HL-60 (cell line): ENCODE measurements at regions not wholly inside any gene's neighbourhood (a gene's known extent, or its start where the extent isn't known, plus 50 kb on each side); places are given as distances from the start of the nearest gene placed in this dataset.

Experiments
- DNase-seq, 2 experiments: peaks; one replicate each; pipeline ENCODE4 v3.0.0-alpha.2; 2010 to 2020; ENCODE audit warnings: low read depth in 1 of 2, low spot score in 1 of 2
- H3K27ac ChIP-seq: fragments of 250-450 bp; sonication (Bioruptor Pico); replicated peaks from 2 replicates; pipeline ENCODE4 v1.5.1; 2020; ENCODE audit warnings: mild to moderate bottlenecking, moderate library complexity
- H3K27me3 ChIP-seq: fragments of 250-450 bp; sonication (Bioruptor Pico); 2 replicates; pipeline ENCODE4 v1.5.1; 2021; ENCODE audit warnings: mild to moderate bottlenecking, moderate library complexity; ENCODE audit not compliant: insufficient read depth, poor library complexity, severe bottlenecking
- H3K4me3 ChIP-seq: replicated peaks from 2 replicates; pipeline ENCODE4 v1.5.1; 2011; ENCODE audit warnings: mild to moderate bottlenecking, control low read depth, low read length; ENCODE audit not compliant: insufficient read depth
- GABPA ChIP-seq: IDR thresholded peaks from 2 replicates; pipeline ENCODE4 v1.6.1; 2012; ENCODE audit warnings: low read depth
- POLR2AphosphoS5 ChIP-seq: IDR thresholded peaks from 2 replicates; pipeline ENCODE4 v1.6.1; 2012; ENCODE audit warnings: low read depth
- SPI1 ChIP-seq: IDR thresholded peaks from 2 replicates; pipeline ENCODE4 v1.6.1; 2012; ENCODE audit warnings: low read depth, mild to moderate bottlenecking, borderline replicate concordance
- TF ChIP-seq, protein P1 (sequence below): IDR thresholded peaks from one replicate; pipeline ENCODE4 v1.5.1; 2011; ENCODE audit warnings: low read length, control low read depth, inconsistent platforms; ENCODE audit not compliant: insufficient read depth
- TF ChIP-seq, protein P2 (sequence below): IDR thresholded peaks from 2 replicates; pipeline ENCODE4 v1.6.1; 2012; ENCODE audit warnings: low read depth; ENCODE audit not compliant: insufficient replicate concordance

DNA sequence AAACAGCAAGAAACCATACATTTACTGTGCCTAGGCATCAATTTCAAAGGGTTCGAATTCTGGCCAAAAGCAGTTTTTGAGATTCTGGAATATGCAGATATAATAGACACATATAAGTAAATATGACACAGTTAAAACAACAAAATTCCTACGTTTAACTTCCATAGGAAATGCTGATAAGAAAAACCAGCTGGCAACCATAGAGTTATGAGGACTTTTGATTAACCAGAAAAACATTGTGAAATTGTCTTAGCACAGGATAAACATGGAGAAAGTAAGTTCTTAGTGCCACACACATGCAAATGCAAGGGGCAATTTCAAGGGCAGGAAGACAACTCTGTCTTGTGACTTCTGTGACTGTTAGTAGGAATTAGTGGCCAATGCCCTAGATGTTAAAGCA, 702.1 kb downstream of the TNS3 start:
- H3K27me3 ChIP-seq, result no peaks in the 10 kb centered on the region
- H3K27ac ChIP-seq, result no peak overlapping the region
- H3K4me3 ChIP-seq, result no peak overlapping the region
- no peak for DNase-seq
- TF ChIP-seq POLR2AphosphoS5 (no peak), GABPA (no peak), SPI1 (no peak)
- TF ChIP-seq, protein P1, sequence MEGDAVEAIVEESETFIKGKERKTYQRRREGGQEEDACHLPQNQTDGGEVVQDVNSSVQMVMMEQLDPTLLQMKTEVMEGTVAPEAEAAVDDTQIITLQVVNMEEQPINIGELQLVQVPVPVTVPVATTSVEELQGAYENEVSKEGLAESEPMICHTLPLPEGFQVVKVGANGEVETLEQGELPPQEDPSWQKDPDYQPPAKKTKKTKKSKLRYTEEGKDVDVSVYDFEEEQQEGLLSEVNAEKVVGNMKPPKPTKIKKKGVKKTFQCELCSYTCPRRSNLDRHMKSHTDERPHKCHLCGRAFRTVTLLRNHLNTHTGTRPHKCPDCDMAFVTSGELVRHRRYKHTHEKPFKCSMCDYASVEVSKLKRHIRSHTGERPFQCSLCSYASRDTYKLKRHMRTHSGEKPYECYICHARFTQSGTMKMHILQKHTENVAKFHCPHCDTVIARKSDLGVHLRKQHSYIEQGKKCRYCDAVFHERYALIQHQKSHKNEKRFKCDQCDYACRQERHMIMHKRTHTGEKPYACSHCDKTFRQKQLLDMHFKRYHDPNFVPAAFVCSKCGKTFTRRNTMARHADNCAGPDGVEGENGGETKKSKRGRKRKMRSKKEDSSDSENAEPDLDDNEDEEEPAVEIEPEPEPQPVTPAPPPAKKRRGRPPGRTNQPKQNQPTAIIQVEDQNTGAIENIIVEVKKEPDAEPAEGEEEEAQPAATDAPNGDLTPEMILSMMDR, result no peak
- TF ChIP-seq, protein P2, sequence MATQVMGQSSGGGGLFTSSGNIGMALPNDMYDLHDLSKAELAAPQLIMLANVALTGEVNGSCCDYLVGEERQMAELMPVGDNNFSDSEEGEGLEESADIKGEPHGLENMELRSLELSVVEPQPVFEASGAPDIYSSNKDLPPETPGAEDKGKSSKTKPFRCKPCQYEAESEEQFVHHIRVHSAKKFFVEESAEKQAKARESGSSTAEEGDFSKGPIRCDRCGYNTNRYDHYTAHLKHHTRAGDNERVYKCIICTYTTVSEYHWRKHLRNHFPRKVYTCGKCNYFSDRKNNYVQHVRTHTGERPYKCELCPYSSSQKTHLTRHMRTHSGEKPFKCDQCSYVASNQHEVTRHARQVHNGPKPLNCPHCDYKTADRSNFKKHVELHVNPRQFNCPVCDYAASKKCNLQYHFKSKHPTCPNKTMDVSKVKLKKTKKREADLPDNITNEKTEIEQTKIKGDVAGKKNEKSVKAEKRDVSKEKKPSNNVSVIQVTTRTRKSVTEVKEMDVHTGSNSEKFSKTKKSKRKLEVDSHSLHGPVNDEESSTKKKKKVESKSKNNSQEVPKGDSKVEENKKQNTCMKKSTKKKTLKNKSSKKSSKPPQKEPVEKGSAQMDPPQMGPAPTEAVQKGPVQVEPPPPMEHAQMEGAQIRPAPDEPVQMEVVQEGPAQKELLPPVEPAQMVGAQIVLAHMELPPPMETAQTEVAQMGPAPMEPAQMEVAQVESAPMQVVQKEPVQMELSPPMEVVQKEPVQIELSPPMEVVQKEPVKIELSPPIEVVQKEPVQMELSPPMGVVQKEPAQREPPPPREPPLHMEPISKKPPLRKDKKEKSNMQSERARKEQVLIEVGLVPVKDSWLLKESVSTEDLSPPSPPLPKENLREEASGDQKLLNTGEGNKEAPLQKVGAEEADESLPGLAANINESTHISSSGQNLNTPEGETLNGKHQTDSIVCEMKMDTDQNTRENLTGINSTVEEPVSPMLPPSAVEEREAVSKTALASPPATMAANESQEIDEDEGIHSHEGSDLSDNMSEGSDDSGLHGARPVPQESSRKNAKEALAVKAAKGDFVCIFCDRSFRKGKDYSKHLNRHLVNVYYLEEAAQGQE, result no peak

DNA sequence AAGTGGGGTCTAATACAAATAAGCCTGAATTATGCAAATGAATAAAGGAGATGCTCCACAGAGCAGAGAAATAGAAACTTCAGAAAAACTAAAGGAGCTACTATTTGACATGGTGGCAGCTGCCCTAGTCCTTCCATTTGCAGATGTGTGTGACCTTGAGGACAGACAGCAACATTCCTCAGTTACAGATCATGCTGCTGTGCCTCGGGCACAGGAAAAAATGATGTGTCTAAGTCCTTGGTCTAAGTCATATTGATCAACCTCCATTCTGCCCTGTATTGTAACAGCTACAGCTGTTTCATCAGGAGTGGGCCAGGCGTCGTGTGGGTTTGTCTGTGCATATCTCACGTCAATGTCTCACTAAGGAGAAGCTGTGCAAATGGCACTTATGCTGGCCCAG, 710.4 kb downstream of the TNS3 start:
- DNase-seq, result no peak
- TF ChIP-seq GABPA (no peak), POLR2AphosphoS5 (no peak)
- Histone ChIP-seq H3K27ac (no peak overlapping the region), H3K4me3 (no peak overlapping the region), H3K27me3 (no peaks in the 10 kb centered on the region)

DNA sequence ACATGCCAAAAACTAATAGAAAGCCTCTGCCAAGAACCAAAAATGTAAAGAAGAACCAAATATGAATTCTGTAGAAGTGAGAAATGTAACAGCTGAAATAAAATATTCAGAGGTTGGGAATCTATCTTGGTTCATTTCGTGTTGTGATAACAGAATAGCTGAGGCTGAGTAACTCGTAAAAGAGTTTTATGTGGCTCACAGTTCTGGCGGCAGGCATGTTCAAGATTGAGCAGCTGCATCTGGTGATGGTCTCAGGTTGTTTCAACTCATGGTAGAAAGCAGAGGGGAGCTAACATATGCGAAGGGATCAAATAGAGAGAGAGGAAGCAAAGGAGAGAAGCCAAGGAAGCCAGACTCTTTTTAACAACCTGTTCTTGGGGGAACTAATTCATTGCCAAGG, 717.2 kb downstream of the TNS3 start:
- no peak for DNase-seq
- no peak overlapping the region for H3K4me3 ChIP-seq
- H3K27me3 ChIP-seq, result no peaks in the 10 kb centered on the region
- H3K27ac ChIP-seq, result no peak overlapping the region
- TF ChIP-seq SPI1 (no peak), POLR2AphosphoS5 (no peak), GABPA (no peak)
- TF ChIP-seq, protein P2, result no peak
- TF ChIP-seq, protein P1, result no peak

DNA sequence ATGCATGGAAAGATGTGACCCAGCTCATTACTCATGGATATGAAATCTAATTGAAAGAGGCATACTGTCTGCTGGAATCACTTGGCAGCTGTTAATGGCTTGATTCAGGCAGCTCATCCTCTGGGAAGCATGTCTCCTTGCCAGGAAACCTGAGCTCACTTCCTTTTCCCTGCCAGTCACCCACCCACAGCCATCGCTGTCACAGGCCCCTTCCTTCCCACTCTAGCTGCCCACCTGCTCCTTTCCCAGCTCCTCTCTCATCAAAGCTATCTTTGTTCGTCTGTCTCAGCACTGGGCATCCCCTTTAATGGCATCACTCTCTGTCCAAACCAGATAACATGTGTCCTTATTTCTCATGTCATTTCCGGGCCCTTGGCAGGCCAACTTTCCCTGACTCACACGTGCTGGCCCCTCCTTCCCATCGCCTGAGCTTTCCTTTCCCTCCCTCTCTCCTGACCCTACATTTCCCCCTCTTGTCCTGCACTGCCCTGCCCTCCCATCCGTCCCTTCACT, 721.9 kb downstream of the TNS3 start:
- TF ChIP-seq POLR2AphosphoS5, result no peak
- TF ChIP-seq, protein P2, result no peak
- no peak for TF ChIP-seq SPI1
- TF ChIP-seq, protein P1, result no peak
- TF ChIP-seq GABPA, result no peak
- Histone ChIP-seq H3K27ac (no peak overlapping the region), H3K27me3 (no peaks in the 10 kb centered on the region), H3K4me3 (no peak overlapping the region)
- no peak for DNase-seq
